ENCODE measurements at regions not wholly inside any gene's neighbourhood (a gene's known extent, or its start where the extent isn't known, plus 50 kb on each side); places are given as distances from the start of the nearest gene placed in this dataset.

DNA sequence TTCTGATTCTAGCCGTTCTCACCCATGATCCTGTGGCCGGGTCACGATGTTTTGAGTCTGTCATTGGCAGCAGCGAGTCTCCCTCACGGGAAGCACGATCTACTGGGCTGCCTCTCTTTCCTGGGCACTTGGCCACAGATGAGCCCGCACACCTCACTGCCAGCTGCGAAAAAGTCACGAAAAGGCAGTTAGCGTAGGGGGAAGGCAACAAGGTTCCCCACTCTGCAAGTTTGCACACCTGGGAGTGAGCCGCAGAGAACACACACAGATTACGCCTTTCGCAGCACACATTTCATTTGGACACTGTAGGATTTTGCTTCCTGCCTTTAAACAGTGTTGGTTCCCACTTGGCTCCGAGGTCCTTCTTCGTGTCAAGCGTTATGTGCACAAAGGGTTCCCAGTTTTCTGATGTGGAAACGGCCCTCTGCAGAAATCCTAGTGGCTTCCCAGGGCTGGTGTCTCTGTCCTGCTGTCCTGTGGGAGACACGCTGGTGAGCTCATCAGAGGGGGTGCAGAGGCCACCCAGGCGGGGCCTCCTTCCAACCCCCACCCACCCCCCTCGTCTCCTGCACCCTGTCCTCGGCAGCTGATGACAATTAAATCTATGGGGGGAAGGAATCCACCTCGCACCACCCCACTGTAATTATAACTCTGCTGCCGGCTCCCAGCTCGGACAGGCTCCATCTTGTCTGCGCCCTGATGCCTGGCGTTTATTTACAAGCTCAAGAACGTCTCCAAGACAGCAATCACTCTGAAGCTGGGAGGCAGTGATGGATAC lies 157.3 kb upstream of the SALL3 start:
- Histone ChIP-seq H3K36me3 (no peaks in the 10 kb centered on the region), H3K27ac (no peak overlapping the region), H3K4me1 (no peaks in the 10 kb centered on the region), H3K27me3 (peaks cover 0 to 50% of the 10 kb centered on the region in 2 donors), H3K4me3 (no peak overlapping the region), H3K9me3 (no peaks in the 10 kb centered on the region)
- intact Hi-C loops (cut with DNase I; ENCODE audit: low total_unique reads), result no loop called here
- DNase-seq (ENCODE audit: low spot score in 2 of 2), result no peak
- TF ChIP-seq POLR2A (IDR thresholded peaks at IDR 0.05), result no peak
- TF ChIP-seq POLR2AphosphoS5 (IDR thresholded peaks at IDR 0.05), result no peak
- no peak for TF ChIP-seq CTCF (IDR thresholded peaks at IDR 0.05)

DNA sequence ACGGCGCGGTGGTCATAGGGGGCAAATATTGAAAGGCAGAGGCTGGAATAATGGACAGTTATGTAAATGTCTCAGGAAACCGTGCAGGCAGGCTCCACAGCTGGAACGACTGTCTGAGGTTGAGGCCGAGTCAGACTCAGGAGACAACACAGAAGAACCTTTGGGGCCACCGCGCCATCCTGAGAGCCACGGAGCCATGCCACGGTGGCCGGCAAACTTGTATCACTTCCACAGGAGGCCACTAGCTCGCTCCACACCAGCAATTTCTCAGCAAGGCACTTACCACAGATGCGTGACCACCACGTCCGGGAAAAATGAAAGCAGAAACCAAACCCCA lies 156.7 kb upstream of the SALL3 start:
- no peak overlapping the region for H3K27ac ChIP-seq
- no peaks in the 10 kb centered on the region for H3K36me3 ChIP-seq
- TF ChIP-seq CTCF (IDR thresholded peaks at IDR 0.05), result no peak
- TF ChIP-seq POLR2A (IDR thresholded peaks at IDR 0.05), result no peak
- no peak for TF ChIP-seq POLR2AphosphoS5 (IDR thresholded peaks at IDR 0.05)
- no peaks in the 10 kb centered on the region for H3K4me1 ChIP-seq
- no peak overlapping the region for H3K4me3 ChIP-seq
- H3K9me3 ChIP-seq, result no peaks in the 10 kb centered on the region
- no peak for DNase-seq (ENCODE audit: low spot score in 2 of 2)
- peaks cover 0 to 50% of the 10 kb centered on the region in 2 donors for H3K27me3 ChIP-seq
- intact Hi-C loops (cut with DNase I; ENCODE audit: low total_unique reads), result no loop called here

GRCh38 chr18:78825168-78825567 lies 154.4 kb upstream of the SALL3 start:
- H3K27ac ChIP-seq, result no peak overlapping the region
- H3K27me3 ChIP-seq, result peaks cover 0 to 45% of the 10 kb centered on the region in 2 donors
- H3K4me3 ChIP-seq, result no peak overlapping the region
- H3K4me1 ChIP-seq, result no peaks in the 10 kb centered on the region
- TF ChIP-seq POLR2AphosphoS5 (IDR thresholded peaks at IDR 0.05), result no peak
- no peak for TF ChIP-seq CTCF (IDR thresholded peaks at IDR 0.05)
- TF ChIP-seq POLR2A (IDR thresholded peaks at IDR 0.05), result no peak
- no peaks in the 10 kb centered on the region for H3K36me3 ChIP-seq
- intact Hi-C loops (cut with DNase I; ENCODE audit: low total_unique reads), result no loop called here
- no peak for DNase-seq (ENCODE audit: low spot score in 2 of 2)
- no peaks in the 10 kb centered on the region for H3K9me3 ChIP-seq

DNA sequence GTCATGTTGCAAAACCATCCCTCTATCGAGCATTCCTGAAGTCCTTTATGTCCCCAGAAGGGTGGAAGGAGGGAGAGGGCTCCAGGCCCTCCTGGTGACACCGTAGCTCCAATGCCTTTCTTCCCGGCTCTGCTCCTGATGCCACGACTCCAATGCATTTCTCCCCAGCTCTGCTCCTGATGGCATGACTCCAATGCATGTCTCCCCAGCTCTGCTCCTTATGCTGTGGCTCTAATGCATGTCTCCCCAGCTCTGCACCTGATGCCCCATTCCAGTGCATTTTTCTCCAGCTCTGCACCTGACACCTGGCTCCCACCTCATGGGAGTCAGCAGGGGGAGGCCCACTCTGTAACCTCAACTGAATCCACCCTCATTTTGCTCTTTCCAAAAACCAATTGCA lies 153.0 kb upstream of the SALL3 start:
- intact Hi-C loops (cut with DNase I; ENCODE audit: low total_unique reads), result no loop called here
- H3K4me1 ChIP-seq, result no peaks in the 10 kb centered on the region

More for the DNA sequence above, 153.0 kb upstream of the SALL3 start:
- Histone ChIP-seq H3K27me3 (peaks cover 0 to 35% of the 10 kb centered on the region in 2 donors), H3K27ac (no peak overlapping the region), H3K9me3 (no peaks in the 10 kb centered on the region), H3K36me3 (no peaks in the 10 kb centered on the region), H3K4me3 (no peak overlapping the region)
- no peak for DNase-seq (ENCODE audit: low spot score in 2 of 2)
- TF ChIP-seq CTCF (IDR thresholded peaks at IDR 0.05) (no peak), POLR2AphosphoS5 (IDR thresholded peaks at IDR 0.05) (no peak), POLR2A (IDR thresholded peaks at IDR 0.05) (no peak)
